Neural progenitor cell (in vitro differentiated cells): ENCODE measurements at regions not wholly inside any gene's neighbourhood (a gene's known extent, or its start where the extent isn't known, plus 50 kb on each side); places are given as distances from the start of the nearest gene placed in this dataset.

ENCODE experiments used
- DNase-seq: peaks from one replicate; pipeline ENCODE4 v3.0.0-alpha.2; 2016; ENCODE audit warnings: low spot score
- H2AFZ ChIP-seq: fragments of 200-600 bp; sonication (generic); replicated peaks from 2 replicates; pipeline ENCODE4 v1.6.1; 2016; ENCODE audit warnings: antibody characterized with exemption
- H3F3A ChIP-seq: fragments of 200-600 bp; sonication (generic); 2 replicates; pipeline ENCODE4 v1.6.1; 2016; ENCODE audit warnings: antibody characterized with exemption, low read depth
- H3K27ac ChIP-seq: fragments of 200-600 bp; sonication (generic); 2 replicates; pipeline ENCODE4 v1.5.1; 2016; ENCODE audit warnings: mild to moderate bottlenecking
- H3K27me3 ChIP-seq: fragments of 200-600 bp; sonication (generic); 2 replicates; pipeline ENCODE4 v1.6.1; 2016; ENCODE audit warnings: mild to moderate bottlenecking, moderate library complexity
- H3K36me3 ChIP-seq: fragments of 200-600 bp; sonication (generic); 2 replicates; pipeline ENCODE4 v1.5.1; 2016
- H3K4me1 ChIP-seq: fragments of 200-600 bp; sonication (generic); 2 replicates; pipeline ENCODE4 v1.6.1; 2016; ENCODE audit warnings: mixed run types
- H3K4me2 ChIP-seq: fragments of 200-600 bp; sonication (generic); 2 replicates; pipeline ENCODE4 v1.6.1; 2016
- H3K4me3 ChIP-seq: fragments of 200-600 bp; sonication (generic); 2 replicates; pipeline ENCODE4 v1.5.1; 2016
- H3K79me2 ChIP-seq: fragments of 200-600 bp; sonication (generic); 2 replicates; pipeline ENCODE4 v1.6.1; 2016; ENCODE audit warnings: low read depth
- H3K9ac ChIP-seq: fragments of 200-600 bp; sonication (generic); 2 replicates; pipeline ENCODE4 v1.6.1; 2016
- H3K9me3 ChIP-seq: fragments of 200-600 bp; sonication (generic); 2 replicates; pipeline ENCODE4 v1.5.1; 2016; ENCODE audit warnings: low read depth
- H4K20me1 ChIP-seq: fragments of 200-600 bp; sonication (generic); 2 replicates; pipeline ENCODE4 v1.6.1; 2016; ENCODE audit warnings: low read depth
- H3K27ac Mint-ChIP-seq: 3 replicates; pipeline ENCODE4 v1.8.0; 2021; ENCODE audit warnings: mixed read lengths
- H3K27me3 Mint-ChIP-seq: 2 replicates; pipeline ENCODE4 v1.8.0; 2022; ENCODE audit warnings: low read depth, mild to moderate bottlenecking, inconsistent platforms, moderate library complexity, mixed read lengths; ENCODE audit not compliant: insufficient read depth
- H3K36me3 Mint-ChIP-seq: 3 replicates; pipeline ENCODE4 v1.8.0; 2021; ENCODE audit warnings: mixed read lengths
- H3K4me1 Mint-ChIP-seq: 3 replicates; pipeline ENCODE4 v1.8.0; 2021; ENCODE audit warnings: mixed read lengths
- H3K4me3 Mint-ChIP-seq: 3 replicates; pipeline ENCODE4 v1.8.0; 2021; ENCODE audit warnings: mild to moderate bottlenecking, moderate library complexity, mixed read lengths
- H3K9me3 Mint-ChIP-seq: 3 replicates; pipeline ENCODE4 v1.8.0; 2020; ENCODE audit warnings: mixed read lengths
- EZH2 ChIP-seq: fragments of 200-600 bp; sonication (generic); IDR thresholded peaks from 2 replicates; pipeline ENCODE4 v1.6.1; 2017; ENCODE audit warnings: antibody characterized with exemption, mild to moderate bottlenecking, moderate library complexity
- EZH2phosphoT487 ChIP-seq: fragments of 200-600 bp; sonication (generic); IDR thresholded peaks from 2 replicates; pipeline ENCODE4 v1.6.1; 2017; ENCODE audit warnings: antibody characterized with exemption
- TF ChIP-seq, protein P1 (sequence below): fragments of 200-600 bp; sonication (generic); IDR thresholded peaks from 2 replicates; pipeline ENCODE4 v1.5.1; 2017; ENCODE audit warnings: antibody characterized with exemption, mild to moderate bottlenecking

DNA sequence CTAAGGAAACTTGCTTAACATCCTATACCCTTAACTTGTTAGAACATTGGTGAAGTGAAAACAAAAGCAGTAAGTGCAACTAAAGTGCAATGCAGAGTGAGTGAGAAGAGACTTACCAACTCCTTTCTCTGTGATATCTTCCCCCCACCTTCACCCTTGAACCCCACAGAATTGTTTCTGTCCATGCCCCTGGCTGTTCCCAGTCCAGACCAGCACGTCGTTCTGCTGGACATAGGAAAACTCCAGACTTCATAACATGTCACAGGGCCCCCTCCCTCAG lies 91.9 kb downstream of the DAD1 start:
- Histone ChIP-seq H3K9ac (no peak overlapping the region), H3K4me1 (peaks cover 7% of the 10 kb centered on the region), H3K9me3 (no peaks in the 10 kb centered on the region), H3K27me3 (no peaks in the 10 kb centered on the region), H3F3A (no peaks in the 10 kb centered on the region), H3K27ac (no peak overlapping the region), H3K36me3 (no peaks in the 10 kb centered on the region), H3K4me3 (no peak overlapping the region), H4K20me1 (no peaks in the 10 kb centered on the region), H3K4me2 (no peak overlapping the region), H3K79me2 (no peaks in the 10 kb centered on the region), H2AFZ (no peak overlapping the region)
- TF ChIP-seq EZH2phosphoT487 (no peak), EZH2 (no peak)
- TF ChIP-seq, protein P1, sequence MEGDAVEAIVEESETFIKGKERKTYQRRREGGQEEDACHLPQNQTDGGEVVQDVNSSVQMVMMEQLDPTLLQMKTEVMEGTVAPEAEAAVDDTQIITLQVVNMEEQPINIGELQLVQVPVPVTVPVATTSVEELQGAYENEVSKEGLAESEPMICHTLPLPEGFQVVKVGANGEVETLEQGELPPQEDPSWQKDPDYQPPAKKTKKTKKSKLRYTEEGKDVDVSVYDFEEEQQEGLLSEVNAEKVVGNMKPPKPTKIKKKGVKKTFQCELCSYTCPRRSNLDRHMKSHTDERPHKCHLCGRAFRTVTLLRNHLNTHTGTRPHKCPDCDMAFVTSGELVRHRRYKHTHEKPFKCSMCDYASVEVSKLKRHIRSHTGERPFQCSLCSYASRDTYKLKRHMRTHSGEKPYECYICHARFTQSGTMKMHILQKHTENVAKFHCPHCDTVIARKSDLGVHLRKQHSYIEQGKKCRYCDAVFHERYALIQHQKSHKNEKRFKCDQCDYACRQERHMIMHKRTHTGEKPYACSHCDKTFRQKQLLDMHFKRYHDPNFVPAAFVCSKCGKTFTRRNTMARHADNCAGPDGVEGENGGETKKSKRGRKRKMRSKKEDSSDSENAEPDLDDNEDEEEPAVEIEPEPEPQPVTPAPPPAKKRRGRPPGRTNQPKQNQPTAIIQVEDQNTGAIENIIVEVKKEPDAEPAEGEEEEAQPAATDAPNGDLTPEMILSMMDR = no peak
- Mint-ChIP-seq H3K36me3 (no peaks in the 10 kb centered on the region), H3K4me3 (no peak overlapping the region), H3K27ac (no peak overlapping the region), H3K4me1 (peaks cover 27% of the 10 kb centered on the region), H3K9me3 (no peaks in the 10 kb centered on the region), H3K27me3 (peaks cover 10% of the 10 kb centered on the region)
- DNase-seq = no peak

DNA sequence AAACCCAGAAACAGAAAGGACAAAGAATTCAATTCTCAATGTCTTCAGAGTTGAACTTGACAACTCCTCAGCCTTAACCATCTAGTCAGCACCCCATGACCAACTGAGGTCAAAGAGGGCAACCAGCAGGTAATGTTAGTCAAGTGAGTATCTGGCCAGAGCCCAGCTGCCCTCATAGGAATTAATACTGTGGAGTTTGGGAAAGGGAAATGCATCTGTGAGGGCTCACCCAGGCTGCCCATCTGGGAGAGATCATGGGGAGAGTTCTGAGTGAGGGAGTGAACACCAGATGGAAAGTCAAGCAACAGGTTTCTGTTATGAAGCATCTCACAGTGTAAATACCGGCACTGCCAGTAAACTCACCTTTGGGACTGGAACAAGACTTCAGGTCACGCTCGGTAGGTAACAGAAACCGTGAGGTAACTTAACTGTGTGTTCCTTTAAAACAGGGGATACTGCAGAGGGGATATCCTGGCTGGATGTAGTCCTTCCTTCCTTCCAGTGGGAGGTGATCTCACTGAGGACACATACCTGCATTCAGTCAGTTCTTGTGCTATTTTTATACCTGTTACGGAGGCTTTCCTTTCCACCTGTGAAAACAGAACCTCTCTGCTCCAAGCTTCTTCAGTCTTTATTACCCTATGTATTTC lies 94.4 kb downstream of the DAD1 start:
- DNase-seq = no peak
- no peaks in the 10 kb centered on the region for H3K79me2 ChIP-seq
- H3K27me3 Mint-ChIP-seq = peaks cover 10% of the 10 kb centered on the region
- H4K20me1 ChIP-seq = no peaks in the 10 kb centered on the region
- no peaks in the 10 kb centered on the region for H3K9me3 ChIP-seq
- H2AFZ ChIP-seq = no peak overlapping the region
- H3K27me3 ChIP-seq = no peaks in the 10 kb centered on the region
- H3K4me3 ChIP-seq = no peak overlapping the region
- H3K36me3 ChIP-seq = no peaks in the 10 kb centered on the region
- H3K4me1 Mint-ChIP-seq = peaks cover 30% of the 10 kb centered on the region
- TF ChIP-seq EZH2 (no peak), EZH2phosphoT487 (no peak)
- TF ChIP-seq, protein P1 = no peak
- H3K36me3 Mint-ChIP-seq = no peaks in the 10 kb centered on the region
- H3K4me2 ChIP-seq = no peak overlapping the region
- H3K4me3 Mint-ChIP-seq = no peak overlapping the region
- no peaks in the 10 kb centered on the region for H3K9me3 Mint-ChIP-seq
- no peak overlapping the region for H3K27ac Mint-ChIP-seq
- H3F3A ChIP-seq = no peaks in the 10 kb centered on the region
- no peak overlapping the region for H3K27ac ChIP-seq
- no peak overlapping the region for H3K9ac ChIP-seq
- H3K4me1 ChIP-seq = peaks cover 7% of the 10 kb centered on the region

DNA sequence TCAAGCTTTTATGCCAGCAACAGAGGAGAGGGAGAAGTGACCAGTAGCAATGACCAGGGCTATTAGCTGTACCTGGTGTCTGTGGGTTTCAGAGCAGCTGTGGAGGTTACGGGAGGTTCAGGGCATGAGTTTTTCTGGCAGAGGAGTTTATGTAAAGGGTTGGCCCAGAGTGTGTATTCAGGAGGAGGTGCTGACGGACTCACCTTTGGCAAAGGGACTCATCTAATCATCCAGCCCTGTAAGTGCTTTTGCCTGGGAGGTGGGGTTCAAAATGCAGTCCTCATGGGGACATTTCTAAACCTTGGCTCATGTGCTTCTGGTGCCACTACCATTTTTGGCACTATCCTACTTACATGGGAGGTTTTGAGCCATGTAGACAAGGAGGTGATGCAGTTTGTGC lies 95.3 kb downstream of the DAD1 start:
- Mint-ChIP-seq H3K4me1 (peaks cover 34% of the 10 kb centered on the region), H3K36me3 (no peaks in the 10 kb centered on the region), H3K9me3 (no peaks in the 10 kb centered on the region), H3K4me3 (no peak overlapping the region), H3K27ac (no peak overlapping the region), H3K27me3 (peaks cover 12% of the 10 kb centered on the region)
- Histone ChIP-seq H3K4me1 (peaks cover 11% of the 10 kb centered on the region), H3K4me3 (no peak overlapping the region), H3K9ac (no peak overlapping the region), H3K4me2 (no peak overlapping the region), H2AFZ (no peak overlapping the region), H3K27me3 (no peaks in the 10 kb centered on the region), H4K20me1 (no peaks in the 10 kb centered on the region), H3K9me3 (no peaks in the 10 kb centered on the region), H3F3A (no peaks in the 10 kb centered on the region), H3K27ac (no peak overlapping the region), H3K79me2 (no peaks in the 10 kb centered on the region), H3K36me3 (no peaks in the 10 kb centered on the region)
- TF ChIP-seq EZH2phosphoT487 = no peak
- no peak for TF ChIP-seq EZH2
- TF ChIP-seq, protein P1 = no peak
- no peak for DNase-seq
